ENCODE measurements at regions not wholly inside any gene's neighbourhood (a gene's known extent, or its start where the extent isn't known, plus 50 kb on each side); places are given as distances from the start of the nearest gene placed in this dataset.

DNA sequence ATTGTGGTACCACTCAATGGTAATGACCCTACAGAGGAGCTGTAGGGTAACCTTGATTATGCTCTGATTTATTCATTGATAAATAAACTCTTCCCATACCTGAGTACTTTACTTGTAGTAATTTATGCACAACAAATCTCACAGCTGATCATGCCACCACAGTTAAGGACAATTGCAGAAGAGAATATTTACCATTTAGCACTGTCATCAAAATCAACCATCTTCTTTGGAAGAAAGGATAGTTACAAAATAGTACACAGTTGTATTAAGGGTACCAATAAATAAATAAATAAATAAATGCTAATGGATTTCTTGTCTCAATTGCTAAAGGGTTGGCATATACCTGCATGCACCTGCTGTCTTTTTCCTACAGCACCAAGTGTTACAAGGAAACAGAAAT lies 97.6 kb upstream of the PDE1C start:
- TF ChIP-seq POLR2AphosphoS5 (IDR thresholded peaks at IDR 0.05): no peak
- TF ChIP-seq, protein P1, sequence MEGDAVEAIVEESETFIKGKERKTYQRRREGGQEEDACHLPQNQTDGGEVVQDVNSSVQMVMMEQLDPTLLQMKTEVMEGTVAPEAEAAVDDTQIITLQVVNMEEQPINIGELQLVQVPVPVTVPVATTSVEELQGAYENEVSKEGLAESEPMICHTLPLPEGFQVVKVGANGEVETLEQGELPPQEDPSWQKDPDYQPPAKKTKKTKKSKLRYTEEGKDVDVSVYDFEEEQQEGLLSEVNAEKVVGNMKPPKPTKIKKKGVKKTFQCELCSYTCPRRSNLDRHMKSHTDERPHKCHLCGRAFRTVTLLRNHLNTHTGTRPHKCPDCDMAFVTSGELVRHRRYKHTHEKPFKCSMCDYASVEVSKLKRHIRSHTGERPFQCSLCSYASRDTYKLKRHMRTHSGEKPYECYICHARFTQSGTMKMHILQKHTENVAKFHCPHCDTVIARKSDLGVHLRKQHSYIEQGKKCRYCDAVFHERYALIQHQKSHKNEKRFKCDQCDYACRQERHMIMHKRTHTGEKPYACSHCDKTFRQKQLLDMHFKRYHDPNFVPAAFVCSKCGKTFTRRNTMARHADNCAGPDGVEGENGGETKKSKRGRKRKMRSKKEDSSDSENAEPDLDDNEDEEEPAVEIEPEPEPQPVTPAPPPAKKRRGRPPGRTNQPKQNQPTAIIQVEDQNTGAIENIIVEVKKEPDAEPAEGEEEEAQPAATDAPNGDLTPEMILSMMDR (IDR thresholded peaks at IDR 0.05): no peak
